SK-N-SH (cell line): ENCODE measurements at regions not wholly inside any gene's neighbourhood (a gene's known extent, or its start where the extent isn't known, plus 50 kb on each side); places are given as distances from the start of the nearest gene placed in this dataset.

Source experiments
- CTCF ChIA-PET: fragments of 300-600, 350-600 bp; formaldehyde crosslinking; extraction: SDS; loops from one replicate; lab custom pipeline; 2021; lab: Yijun Ruan, JAX
- POLR2A ChIA-PET: fragments of 350-600 bp; sonication (Branson Sonifier 250); formaldehyde crosslinking; extraction: SDS; loops from one replicate; lab custom pipeline; 2020; ENCODE audit warnings: antibody characterized with exemption, inconsistent platforms; lab: Yijun Ruan, JAX
- DNase-seq: peaks from one replicate; pipeline ENCODE4 v3.0.0; 2012
- H2AFZ ChIP-seq: fragments of 200-600 bp; sonication (generic); 2 replicates; pipeline ENCODE4 v1.8.1; 2016; ENCODE audit warnings: antibody characterized with exemption, mild to moderate bottlenecking, low read depth
- H3F3A ChIP-seq: fragments of 200-600 bp; sonication (generic); replicated peaks from 2 replicates; pipeline ENCODE3; 2016; ENCODE audit warnings: antibody characterized with exemption, mild to moderate bottlenecking; ENCODE audit not compliant: insufficient read depth
- H3K27ac ChIP-seq, 2 experiments: fragments of 200-500 bp in 1 of 2; fragments of 200-600 bp in 1 of 2; sonication (Bioruptor generic) in 1 of 2; sonication (generic), shearing (Covaris generic) in 1 of 2; 2 replicates each; pipeline versions ENCODE4 v1.5.1 to v1.6.1; 2014 to 2016; ENCODE audit warnings: low read depth in 2 of 2, inconsistent platforms in 1 of 2, low read length in 1 of 2, mild to moderate bottlenecking in 1 of 2, mixed read lengths in 1 of 2
- H3K27me3 ChIP-seq: fragments of 200-600 bp; sonication (generic), shearing (Covaris generic); 2 replicates; pipeline ENCODE4 v1.6.1; 2016; ENCODE audit warnings: mixed run types; ENCODE audit not compliant: insufficient read depth
- H3K36me3 ChIP-seq, 2 experiments: fragments of 200-500 bp in 1 of 2; fragments of 200-600 bp in 1 of 2; sonication (Bioruptor generic) in 1 of 2; sonication (generic) in 1 of 2; replicated peaks in 1 of 2; 2 replicates each; pipeline versions ENCODE3 to v1.5.1; 2014 to 2016; ENCODE audit warnings: low read length in 1 of 2, mild to moderate bottlenecking in 1 of 2; ENCODE audit not compliant: insufficient read depth in 2 of 2, control insufficient read depth in 1 of 2
- H3K4me1 ChIP-seq, 2 experiments: fragments of 200-500 bp in 1 of 2; fragments of 200-600 bp in 1 of 2; sonication (Bioruptor generic) in 1 of 2; sonication (generic), shearing (Covaris generic) in 1 of 2; 2 replicates each; pipeline versions ENCODE4 v1.5.1 to v1.6.1; 2014 to 2016; ENCODE audit warnings: low read depth in 1 of 2, low read length in 1 of 2, mixed run types in 1 of 2; ENCODE audit not compliant: insufficient read depth in 2 of 2, control insufficient read depth in 1 of 2
- H3K4me2 ChIP-seq: fragments of 200-600 bp; sonication (generic), shearing (Covaris generic); 2 replicates; pipeline ENCODE4 v1.6.1; 2017; ENCODE audit warnings: mixed run types
- H3K4me3 ChIP-seq, 2 experiments: fragments of 200-500 bp in 1 of 2; fragments of 200-600 bp in 1 of 2; sonication (Bioruptor generic) in 1 of 2; sonication (generic), shearing (Covaris generic) in 1 of 2; 2 replicates each; pipeline versions ENCODE4 v1.5.1 to v1.8.1; 2014 to 2016; ENCODE audit warnings: low read depth in 2 of 2, inconsistent platforms in 1 of 2, low read length in 1 of 2, mild to moderate bottlenecking in 1 of 2, mixed read lengths in 1 of 2, moderate library complexity in 1 of 2
- H3K79me2 ChIP-seq: fragments of 200-600 bp; sonication (generic); 2 replicates; pipeline ENCODE4 v1.8.1; 2017; ENCODE audit warnings: mild to moderate bottlenecking; ENCODE audit not compliant: insufficient read depth
- H3K9ac ChIP-seq: fragments of 200-600 bp; sonication (generic); 2 replicates; pipeline ENCODE4 v1.6.1; 2017; ENCODE audit warnings: mixed run types
- H3K9me2 ChIP-seq: fragments of 200-600 bp; sonication (generic); 2 replicates; pipeline ENCODE4 v1.6.1; 2017; ENCODE audit warnings: mixed run types
- H3K9me3 ChIP-seq: fragments of 200-600 bp; sonication (generic); 2 replicates; pipeline ENCODE4 v1.6.1; 2017; ENCODE audit warnings: mixed run types, mild to moderate bottlenecking, moderate library complexity
- H4K20me1 ChIP-seq: fragments of 200-600 bp; sonication (generic); 2 replicates; pipeline ENCODE4 v1.6.1; 2017; ENCODE audit warnings: mild to moderate bottlenecking, mixed run types; ENCODE audit not compliant: insufficient read depth
- CHD2 ChIP-seq: fragments of 150-350 bp; IDR thresholded peaks from 2 replicates; pipeline ENCODE4 v1.6.1; 2018; ENCODE audit warnings: low read length; ENCODE audit not compliant: partially characterized antibody
- EP300 ChIP-seq, 2 experiments: IDR thresholded peaks; 2 replicates each; pipeline versions ENCODE4 v1.4.0 to v1.6.1; 2012; ENCODE audit warnings: borderline replicate concordance in 1 of 2, low read depth in 1 of 2, low read length in 1 of 2
- FOSL2 ChIP-seq: IDR thresholded peaks from 2 replicates; pipeline ENCODE4 v1.4.0; 2012; ENCODE audit warnings: low read depth, mild to moderate bottlenecking, moderate library complexity, borderline replicate concordance
- FOXJ3 ChIP-seq: sonication (generic); formaldehyde crosslinking; IDR thresholded peaks from 2 replicates; pipeline ENCODE4 v1.5.1; 2020; ENCODE audit warnings: mild to moderate bottlenecking, missing genetic modification reagents
- FOXM1 ChIP-seq: IDR thresholded peaks from 2 replicates; pipeline ENCODE4 v1.4.0; 2012; ENCODE audit warnings: low read depth, mild to moderate bottlenecking
- GABPA ChIP-seq: IDR thresholded peaks from 2 replicates; pipeline ENCODE4 v1.4.0; 2012; ENCODE audit warnings: low read depth, mild to moderate bottlenecking
- JUND ChIP-seq: IDR thresholded peaks from 2 replicates; pipeline ENCODE4 v1.4.0; 2012
- MXI1 ChIP-seq: IDR thresholded peaks from 2 replicates; pipeline ENCODE4 v1.6.1; 2012; ENCODE audit warnings: mild to moderate bottlenecking, low read depth, low read length, improper control_type of control experiment
- NFIC ChIP-seq: IDR thresholded peaks from 2 replicates; pipeline ENCODE4 v1.4.0; 2012; ENCODE audit warnings: borderline replicate concordance
- POLR2AphosphoS5 ChIP-seq: IDR thresholded peaks from 2 replicates; pipeline ENCODE4 v1.6.1; 2012; ENCODE audit warnings: low read depth, low read length
- RAD21 ChIP-seq: IDR thresholded peaks from 2 replicates; pipeline ENCODE4 v1.6.1; 2012; ENCODE audit warnings: mild to moderate bottlenecking, low read length
- RXRA ChIP-seq: IDR thresholded peaks from 2 replicates; pipeline ENCODE4 v1.4.0; 2012; ENCODE audit warnings: low read depth, mild to moderate bottlenecking, borderline replicate concordance
- TEAD4 ChIP-seq: IDR thresholded peaks from 2 replicates; pipeline ENCODE4 v1.4.0; 2012; ENCODE audit warnings: mild to moderate bottlenecking, borderline replicate concordance; ENCODE audit not compliant: insufficient read depth
- WGBS: methylation state at CpG from one replicate; pipeline ENCODE4 v1.1.6; 2017; ENCODE audit warnings: low lambda C conversion rate; 5-methylcytosine and 5-hydroxymethylcytosine counted together
- TF ChIP-seq, protein P1 (sequence below): fragments of 150-350 bp; IDR thresholded peaks from 2 replicates; pipeline ENCODE4 v1.6.1; 2016; ENCODE audit warnings: mild to moderate bottlenecking, low read depth, low read length
- TF ChIP-seq, protein P2 (sequence below): IDR thresholded peaks from 2 replicates; pipeline ENCODE4 v1.4.0; 2012; ENCODE audit warnings: low read depth
- TF ChIP-seq, protein P3 (sequence below): IDR thresholded peaks from 2 replicates; pipeline ENCODE4; 2012

DNA sequence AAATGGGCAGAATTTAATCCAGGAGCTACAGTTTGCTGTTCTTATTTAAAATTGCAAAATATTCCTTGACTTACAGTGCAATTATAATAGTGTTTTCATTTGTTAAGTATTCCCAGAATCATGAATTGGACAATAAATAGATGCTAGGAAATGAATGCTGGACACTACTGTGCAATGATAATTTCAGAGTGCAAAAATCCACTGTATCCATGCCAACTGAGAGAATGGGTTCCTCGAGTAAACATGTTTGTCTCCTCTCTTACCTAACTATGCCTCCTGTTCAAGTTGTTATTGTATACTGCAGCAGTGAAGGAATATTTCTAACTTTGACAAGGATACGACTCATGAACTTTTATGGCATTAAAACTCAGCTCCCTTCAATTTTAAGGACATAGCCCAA is 1396.3 kb downstream of the GATA3 start:
- Histone ChIP-seq H4K20me1 (no peaks in the 10 kb centered on the region), H3K4me1 (no peaks in the 10 kb centered on the region), H3K27ac (no peak overlapping the region), H3K79me2 (no peaks in the 10 kb centered on the region), H3K36me3 (no peaks in the 10 kb centered on the region), H3F3A (no peaks in the 10 kb centered on the region), H3K9ac (no peak overlapping the region), H3K9me3 (no peaks in the 10 kb centered on the region), H3K9me2 (no peaks in the 10 kb centered on the region), H3K4me2 (no peak overlapping the region), H3K27me3 (no peaks in the 10 kb centered on the region)
- WGBS = 6% methylated on average over 2 of the region's 2 CpGs
- DNase-seq = no peak
- POLR2A ChIA-PET = no interaction called here
- TF ChIP-seq GABPA (no peak), CHD2 (no peak)
- TF ChIP-seq, protein P1, sequence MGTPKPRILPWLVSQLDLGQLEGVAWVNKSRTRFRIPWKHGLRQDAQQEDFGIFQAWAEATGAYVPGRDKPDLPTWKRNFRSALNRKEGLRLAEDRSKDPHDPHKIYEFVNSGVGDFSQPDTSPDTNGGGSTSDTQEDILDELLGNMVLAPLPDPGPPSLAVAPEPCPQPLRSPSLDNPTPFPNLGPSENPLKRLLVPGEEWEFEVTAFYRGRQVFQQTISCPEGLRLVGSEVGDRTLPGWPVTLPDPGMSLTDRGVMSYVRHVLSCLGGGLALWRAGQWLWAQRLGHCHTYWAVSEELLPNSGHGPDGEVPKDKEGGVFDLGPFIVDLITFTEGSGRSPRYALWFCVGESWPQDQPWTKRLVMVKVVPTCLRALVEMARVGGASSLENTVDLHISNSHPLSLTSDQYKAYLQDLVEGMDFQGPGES = no peak
- TF ChIP-seq, protein P2, sequence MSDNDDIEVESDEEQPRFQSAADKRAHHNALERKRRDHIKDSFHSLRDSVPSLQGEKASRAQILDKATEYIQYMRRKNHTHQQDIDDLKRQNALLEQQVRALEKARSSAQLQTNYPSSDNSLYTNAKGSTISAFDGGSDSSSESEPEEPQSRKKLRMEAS = no peak
- TF ChIP-seq, all 33 proteins: peak for 0
- Histone ChIP-seq H2AFZ (no peak overlapping the region), H3K4me3 (no peak overlapping the region)
- CTCF ChIA-PET = no interaction called here

DNA sequence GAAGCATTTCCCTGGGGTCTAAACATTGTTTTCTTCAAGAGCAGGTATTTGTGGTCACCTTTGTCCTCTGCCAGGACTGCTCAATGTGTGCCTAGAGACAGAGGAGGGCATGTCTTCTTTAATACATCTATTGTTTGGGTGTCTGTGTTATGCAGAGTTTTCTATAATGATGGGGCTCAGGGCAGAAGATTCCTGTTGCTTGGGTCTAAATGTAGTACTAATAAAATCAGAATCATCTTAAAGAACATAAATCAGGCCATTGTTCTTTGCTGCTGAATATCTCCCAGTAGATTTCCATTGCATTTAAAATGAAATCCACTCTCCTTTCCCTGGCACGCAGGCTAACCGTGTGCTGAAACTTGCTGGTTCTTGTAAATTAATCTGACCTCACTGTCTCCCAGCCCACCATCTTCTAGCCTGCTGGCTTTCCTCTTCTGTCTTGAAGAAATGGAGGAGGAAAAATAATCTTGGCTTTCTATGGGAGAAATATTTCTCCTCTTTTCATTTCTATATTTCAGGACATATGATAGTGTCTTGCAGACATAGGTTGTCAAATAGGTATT is 1396.8 kb downstream of the GATA3 start:
- ChIA-PET CTCF (no interaction called here), POLR2A (no interaction called here)
- no peak overlapping the region for H3K9ac ChIP-seq
- no peaks in the 10 kb centered on the region for H3K36me3 ChIP-seq
- no peak overlapping the region for H3K27ac ChIP-seq
- no peaks in the 10 kb centered on the region for H3K79me2 ChIP-seq
- H3F3A ChIP-seq = no peaks in the 10 kb centered on the region
- 35% methylated on average over 2 of the region's 2 CpGs for WGBS
- H4K20me1 ChIP-seq = no peaks in the 10 kb centered on the region
- H3K4me3 ChIP-seq = no peak overlapping the region
- no peaks in the 10 kb centered on the region for H3K27me3 ChIP-seq
- no peaks in the 10 kb centered on the region for H3K9me3 ChIP-seq
- H3K9me2 ChIP-seq = no peaks in the 10 kb centered on the region
- TF ChIP-seq POLR2AphosphoS5 (no peak), RXRA (no peak), CHD2 (no peak), FOXJ3 (CRISPR knock-in tag) (no peak), RAD21 (no peak), FOXM1 (no peak), FOSL2 (no peak), NFIC (no peak), EP300 (IDR thresholded peaks at IDR 0.05; ENCODE audit: borderline replicate concordance in 1 of 2, low read depth in 1 of 2, low read length in 1 of 2) (no peak), JUND (no peak), MXI1 (no peak), TEAD4 (no peak)
- TF ChIP-seq, protein P2 = no peak
- TF ChIP-seq, protein P3, sequence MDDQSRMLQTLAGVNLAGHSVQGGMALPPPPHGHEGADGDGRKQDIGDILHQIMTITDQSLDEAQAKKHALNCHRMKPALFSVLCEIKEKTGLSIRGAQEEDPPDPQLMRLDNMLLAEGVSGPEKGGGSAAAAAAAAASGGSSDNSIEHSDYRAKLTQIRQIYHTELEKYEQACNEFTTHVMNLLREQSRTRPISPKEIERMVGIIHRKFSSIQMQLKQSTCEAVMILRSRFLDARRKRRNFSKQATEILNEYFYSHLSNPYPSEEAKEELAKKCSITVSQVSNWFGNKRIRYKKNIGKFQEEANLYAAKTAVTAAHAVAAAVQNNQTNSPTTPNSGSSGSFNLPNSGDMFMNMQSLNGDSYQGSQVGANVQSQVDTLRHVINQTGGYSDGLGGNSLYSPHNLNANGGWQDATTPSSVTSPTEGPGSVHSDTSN = no peak
- TF ChIP-seq, protein P1 = no peak
- H3K4me1 ChIP-seq = no peaks in the 10 kb centered on the region
- H3K4me2 ChIP-seq = no peak overlapping the region
- no peak for DNase-seq
- H2AFZ ChIP-seq = no peak overlapping the region
